GM04503 (cell line): ENCODE measurements at regions not wholly inside any gene's neighbourhood (a gene's known extent, or its start where the extent isn't known, plus 50 kb on each side); places are given as distances from the start of the nearest gene placed in this dataset.
"Not testable (repeated sequence)": the region's sequence is repeated elsewhere in the genome, so short reads cannot be mapped to it uniquely, and the experiment has no call there.

Experiments used
- DNase-seq: peaks from one replicate; pipeline ENCODE4 v3.0.0-alpha.2; 2012; ENCODE audit warnings: low read depth

GRCh38 chr4:33802578-33802977 lies 2441.7 kb downstream of the ARAP2 start:
- DNase-seq = no peak

- DNase-seq = no peak
Observed at GRCh38 chr4:33825685-33826084, 2418.6 kb downstream of the ARAP2 start.

- DNase-seq = not testable (repeated sequence)
Observed at GRCh38 chr4:33829356-33829755, 2415.0 kb downstream of the ARAP2 start.

DNA sequence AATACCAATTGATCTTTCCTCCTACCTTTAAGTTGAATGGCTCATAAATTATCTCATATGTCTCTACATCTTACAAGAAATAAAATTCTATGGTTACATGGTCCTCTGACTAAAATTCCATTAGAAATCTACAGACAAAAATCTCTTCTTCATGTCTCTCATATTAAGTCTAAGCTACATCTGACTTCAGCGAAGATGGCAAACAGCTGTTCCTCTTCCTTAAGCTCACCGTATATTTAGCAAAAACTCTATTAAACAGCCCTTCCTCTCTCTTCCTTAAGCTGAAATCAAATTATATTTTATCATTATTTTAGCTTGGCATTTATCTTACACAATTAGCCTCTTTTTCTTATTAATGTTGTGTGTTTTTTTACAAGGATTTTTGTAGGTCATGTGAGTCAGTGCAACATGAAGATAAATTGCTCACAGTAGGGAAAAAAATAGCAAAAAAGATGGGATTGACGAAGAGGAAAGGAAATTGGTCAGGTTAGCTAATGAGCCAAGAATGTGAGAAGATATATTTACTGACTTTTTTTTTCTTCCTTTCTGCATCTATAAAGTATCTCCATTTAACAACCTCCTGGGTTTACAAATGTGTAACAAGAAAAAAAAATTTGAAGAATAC lies 2412.8 kb downstream of the ARAP2 start:
- peak; percentile 68 for DNase-seq

DNA sequence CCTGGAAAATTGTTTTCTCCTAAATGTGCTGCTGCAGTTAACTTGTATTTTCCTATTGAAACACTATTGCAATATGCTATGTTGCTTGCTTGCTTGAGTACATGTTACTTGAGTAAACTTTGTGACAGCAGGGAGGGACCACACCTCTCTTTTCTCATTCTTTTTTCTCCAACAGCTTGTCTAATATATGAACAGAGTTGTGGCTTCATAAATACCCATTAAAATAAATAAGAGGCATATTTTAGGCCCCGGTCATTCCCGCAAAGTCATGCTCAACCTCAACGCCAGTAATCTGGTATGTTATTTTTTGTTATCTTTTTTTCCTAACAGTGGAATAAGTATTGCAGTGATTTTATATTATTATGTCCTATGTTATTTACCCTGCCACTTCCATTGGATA lies 2408.6 kb downstream of the ARAP2 start:
- not testable (repeated sequence) for DNase-seq

DNA sequence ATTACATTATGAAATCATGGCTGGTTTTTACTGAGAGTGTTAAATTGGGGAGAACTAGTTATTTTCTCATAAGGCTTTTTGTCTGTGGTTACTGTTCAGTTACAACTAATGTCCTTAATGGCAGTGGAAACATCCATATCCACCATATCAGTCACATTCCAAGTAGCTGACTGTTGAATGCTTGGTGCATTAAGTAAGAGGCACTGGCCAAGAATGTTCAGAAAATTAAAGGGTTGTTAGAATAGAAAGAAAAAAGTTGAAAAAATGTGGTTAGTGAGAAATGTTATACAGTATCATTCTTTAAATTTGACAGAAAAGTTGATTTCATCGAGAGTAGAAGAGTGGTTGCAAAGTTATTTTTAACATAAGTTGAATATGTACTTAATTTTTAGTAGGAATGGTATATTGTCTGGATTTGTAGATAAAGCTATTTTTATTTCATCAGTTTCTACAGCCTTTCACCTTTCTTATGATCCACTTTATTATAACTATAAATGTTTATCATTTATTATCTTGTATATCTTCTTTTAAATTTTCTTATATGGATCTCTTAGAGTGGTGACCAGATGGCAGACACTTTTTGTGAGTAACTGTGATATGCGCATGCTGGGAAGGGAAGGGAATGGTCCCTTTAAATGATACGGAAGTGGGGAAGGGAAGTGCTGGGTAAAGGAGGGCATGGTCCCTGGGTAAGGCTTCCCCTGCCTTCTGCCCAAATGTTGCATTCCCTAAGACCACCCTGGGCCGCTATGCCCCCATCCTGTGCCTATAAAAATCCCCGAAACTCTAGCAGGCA lies 2407.1 kb downstream of the ARAP2 start:
- DNase-seq = peak; percentile 56

- DNase-seq = no peak
Observed at GRCh38 chr4:33841120-33841519, 2403.2 kb downstream of the ARAP2 start.

GRCh38 chr4:33850371-33850902 lies 2393.9 kb downstream of the ARAP2 start:
- no peak for DNase-seq

GRCh38 chr4:33853670-33854069 lies 2390.6 kb downstream of the ARAP2 start:
- DNase-seq = not testable (repeated sequence)

- DNase-seq = no peak
Observed at GRCh38 chr4:33864290-33864859, 2379.9 kb downstream of the ARAP2 start.

- DNase-seq = no peak
Observed at GRCh38 chr4:33873791-33874190, 2370.5 kb downstream of the ARAP2 start.

DNA sequence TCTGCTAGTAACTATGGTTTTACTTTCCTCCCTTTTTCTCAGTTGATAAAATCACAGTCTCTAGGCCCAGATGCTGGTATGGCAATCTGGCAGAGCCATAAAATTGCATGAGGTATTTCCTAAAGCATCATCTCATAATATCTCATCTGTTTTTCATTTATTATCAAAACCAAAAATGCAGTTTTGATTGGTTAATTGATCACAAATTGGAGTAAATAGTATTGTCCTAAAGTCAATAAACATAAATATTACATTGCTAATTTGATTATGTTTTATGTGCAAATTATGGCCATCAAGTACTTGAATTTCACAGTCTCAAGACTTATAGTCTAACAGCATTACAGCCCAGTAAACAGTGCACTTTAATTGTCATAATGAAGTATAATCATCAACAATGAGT lies 2365.6 kb downstream of the ARAP2 start:
- DNase-seq = no peak

DNA sequence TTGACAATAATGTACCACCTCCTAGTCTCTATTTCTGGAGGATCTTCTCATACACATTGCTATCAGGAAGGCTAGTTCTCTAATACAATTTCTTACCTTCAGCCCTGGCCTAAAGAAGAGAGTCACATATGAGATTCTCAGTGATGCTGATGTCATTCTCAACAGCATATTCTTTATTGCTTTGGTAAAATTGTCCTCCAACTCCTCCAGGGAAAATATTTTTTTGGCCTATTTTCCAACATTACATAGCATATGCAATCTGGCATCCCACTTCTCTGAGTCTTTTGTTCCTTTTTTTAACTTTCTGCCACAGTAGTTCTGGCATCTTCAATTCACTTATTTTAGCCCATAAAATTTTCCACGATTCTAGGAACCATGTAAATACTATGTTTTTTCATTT lies 2363.1 kb downstream of the ARAP2 start:
- DNase-seq = no peak

- DNase-seq = peak; percentile 18
Observed at GRCh38 chr4:33882246-33882990, 2361.9 kb downstream of the ARAP2 start.

DNA sequence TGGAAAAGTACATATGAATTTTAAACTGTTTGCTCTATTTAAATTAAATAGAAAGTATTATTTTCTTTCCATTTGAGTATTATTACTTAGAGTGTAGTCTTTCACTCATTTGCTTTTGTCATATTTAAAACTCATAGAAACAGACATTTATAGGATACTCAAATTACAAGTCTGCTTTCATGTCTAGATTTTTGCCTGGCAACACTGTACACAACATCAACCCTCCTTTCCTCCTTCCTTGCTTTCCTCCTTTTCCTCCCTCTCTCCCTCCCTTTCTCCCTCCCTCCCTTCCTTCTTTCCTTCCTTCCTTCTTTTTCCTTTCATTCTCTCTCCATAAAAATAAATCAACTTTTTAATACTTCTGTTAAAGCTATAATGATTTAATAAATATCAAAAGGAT lies 2361.2 kb downstream of the ARAP2 start:
- no peak for DNase-seq

DNA sequence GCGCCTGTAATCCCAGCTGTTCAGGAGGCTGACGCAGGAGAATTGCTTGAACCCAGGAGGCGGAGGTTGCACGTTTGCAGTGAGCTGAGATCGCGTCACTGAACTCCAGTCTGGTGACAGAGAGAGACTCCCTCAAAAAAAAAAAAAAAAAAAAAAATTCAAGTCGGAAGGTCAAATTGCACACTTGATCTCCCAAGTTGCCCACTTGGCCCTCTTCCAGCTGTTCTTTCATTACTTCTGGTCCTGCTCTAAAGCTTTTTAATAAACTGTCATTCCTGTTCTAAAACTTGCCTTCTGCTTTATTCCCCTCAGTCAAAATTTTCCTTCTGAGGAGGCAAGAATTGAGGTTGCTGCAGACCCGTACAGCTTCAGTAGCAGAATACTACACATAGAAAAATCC lies 2358.0 kb downstream of the ARAP2 start:
- DNase-seq = no peak

DNA sequence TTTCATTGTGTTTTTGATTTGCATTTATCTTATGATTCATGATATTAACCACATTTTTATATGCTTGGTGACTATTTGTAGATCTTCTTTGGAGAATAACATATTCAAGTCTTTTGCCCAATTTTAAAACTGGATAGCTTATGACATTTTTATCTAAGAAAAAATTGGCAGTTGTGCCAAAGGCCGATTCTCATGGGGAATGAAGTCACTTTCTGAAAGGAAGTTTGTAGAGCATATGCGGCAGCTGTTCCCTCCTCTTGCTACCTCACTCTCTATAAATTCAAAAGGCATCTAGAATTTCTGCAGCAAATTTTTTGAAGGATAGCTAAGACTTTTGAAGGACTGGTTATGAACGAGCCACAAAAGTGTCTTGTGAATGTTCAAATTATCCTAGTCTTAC lies 2353.5 kb downstream of the ARAP2 start:
- DNase-seq = no peak

DNA sequence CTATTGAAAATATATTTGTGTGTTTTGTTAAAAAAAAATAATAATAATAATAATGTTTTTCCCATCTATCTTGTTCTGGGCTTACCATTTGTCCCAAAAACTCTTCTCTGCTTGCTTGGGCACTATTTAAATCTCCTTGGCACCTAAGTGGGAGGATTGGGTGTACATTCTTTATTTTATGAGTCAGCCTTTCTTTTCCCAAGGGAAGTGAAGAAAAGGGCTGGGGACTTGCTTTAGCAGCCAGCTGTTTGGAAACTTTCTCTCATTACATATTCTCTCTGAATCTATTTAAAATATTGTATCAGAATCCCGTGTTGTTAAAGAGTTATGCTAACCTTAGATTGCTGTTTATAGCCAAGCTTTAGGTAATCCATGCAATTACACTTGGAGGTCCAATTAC lies 2332.4 kb downstream of the ARAP2 start:
- DNase-seq = no peak

GRCh38 chr4:33914386-33914785 lies 2329.9 kb downstream of the ARAP2 start:
- no peak for DNase-seq

DNA sequence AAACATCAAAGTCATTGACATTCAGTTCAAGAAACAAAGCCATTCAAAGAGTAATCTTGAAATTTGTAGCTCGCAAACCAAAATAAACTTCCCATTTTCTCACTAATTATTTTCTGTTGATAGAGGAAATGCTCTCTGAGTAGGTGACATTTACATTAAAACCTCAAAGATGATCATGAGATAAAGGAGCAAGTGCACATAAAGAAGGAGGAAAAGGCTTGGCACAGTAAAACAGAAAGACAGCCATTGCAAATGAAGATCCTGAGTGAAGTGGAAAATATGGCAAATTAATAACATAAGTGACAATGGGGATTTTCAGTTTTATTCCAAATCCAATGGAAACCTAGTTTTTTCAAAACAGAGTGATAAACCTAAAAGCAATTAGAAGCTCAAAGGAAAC lies 2320.8 kb downstream of the ARAP2 start:
- no peak for DNase-seq

DNA sequence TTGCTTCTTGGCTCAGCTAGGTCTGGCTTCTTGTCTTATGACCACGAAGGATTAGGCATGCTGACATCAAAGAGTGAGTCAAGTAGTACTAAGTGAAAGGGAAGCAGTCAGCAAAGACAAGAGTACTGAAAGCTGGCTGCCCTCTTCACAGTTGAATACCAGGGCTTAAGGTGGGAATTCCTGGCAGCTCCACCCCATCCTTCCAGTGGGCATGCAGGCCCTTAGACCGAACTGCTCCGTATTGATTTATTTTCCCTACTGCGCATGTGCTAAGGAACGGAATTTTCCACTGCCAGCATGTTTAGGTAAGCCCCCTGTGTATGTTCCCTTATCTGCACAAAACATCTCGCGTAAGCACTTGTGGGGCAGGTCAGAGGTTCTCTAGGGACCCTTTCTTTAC lies 2320.1 kb downstream of the ARAP2 start:
- DNase-seq = peak; percentile 44

DNA sequence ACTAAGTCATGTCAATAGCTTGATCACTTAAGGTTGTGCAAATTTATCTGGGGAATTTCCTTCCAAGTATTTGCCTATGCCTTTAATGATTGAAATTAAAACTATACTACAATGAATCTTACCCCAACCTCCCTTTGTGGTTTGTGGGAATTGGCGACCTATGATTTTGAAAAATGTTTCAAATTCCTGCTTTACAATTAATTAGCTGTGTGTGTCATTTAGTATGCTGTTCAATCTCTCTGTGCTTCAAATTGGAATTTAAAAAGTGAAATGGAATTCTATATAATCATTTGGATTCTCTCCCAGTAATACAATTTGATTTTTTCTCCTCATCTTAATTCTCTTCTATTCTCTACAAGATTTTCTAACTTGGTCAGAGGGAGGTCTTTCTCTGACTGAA lies 2319.5 kb downstream of the ARAP2 start:
- DNase-seq = no peak
